Smooth muscle cell (in vitro differentiated cells): ENCODE measurements at regions not wholly inside any gene's neighbourhood (a gene's known extent, or its start where the extent isn't known, plus 50 kb on each side); places are given as distances from the start of the nearest gene placed in this dataset.

Source experiments
- DNase-seq: peaks from one replicate; lab custom pipeline; 2025; ENCODE audit not compliant: unreplicated experiment; lab: John Stamatoyannopoulos, UW
- H2AFZ ChIP-seq: fragments of 200-600 bp; sonication (generic); 2 replicates; pipeline ENCODE4 v1.6.0; 2016; ENCODE audit warnings: antibody characterized with exemption, low read depth, mild to moderate bottlenecking
- H3F3A ChIP-seq: fragments of 200-600 bp; sonication (generic); 2 replicates; pipeline ENCODE4 v1.6.0; 2017; ENCODE audit warnings: antibody characterized with exemption, low read depth
- H3K27ac ChIP-seq: fragments of 200-600 bp; sonication (generic); 2 replicates; pipeline ENCODE4 v1.5.1; 2016; ENCODE audit warnings: low read depth, mild to moderate bottlenecking
- H3K27me3 ChIP-seq: fragments of 200-600 bp; sonication (generic); 2 replicates; pipeline ENCODE4 v1.6.1; 2016; ENCODE audit warnings: low read depth, mild to moderate bottlenecking
- H3K36me3 ChIP-seq: fragments of 200-600 bp; sonication (generic); 2 replicates; pipeline ENCODE4 v1.5.1; 2016; ENCODE audit warnings: low read depth
- H3K4me1 ChIP-seq: fragments of 200-600 bp; sonication (generic); 2 replicates; pipeline ENCODE4 v1.5.1; 2016; ENCODE audit warnings: low read depth
- H3K4me2 ChIP-seq: fragments of 200-600 bp; sonication (generic); 2 replicates; pipeline ENCODE4 v1.6.0; 2016; ENCODE audit warnings: mild to moderate bottlenecking
- H3K4me3 ChIP-seq: fragments of 200-600 bp; sonication (generic); 2 replicates; pipeline ENCODE4 v1.5.1; 2016; ENCODE audit warnings: mild to moderate bottlenecking
- H3K79me2 ChIP-seq: fragments of 200-600 bp; sonication (generic); 2 replicates; pipeline ENCODE4 v1.6.0; 2016; ENCODE audit warnings: low read depth, mild to moderate bottlenecking
- H3K9ac ChIP-seq: fragments of 200-600 bp; sonication (generic); 2 replicates; pipeline ENCODE4 v1.6.0; 2016; ENCODE audit warnings: low read depth
- H3K9me3 ChIP-seq: fragments of 200-600 bp; sonication (generic); replicated peaks from 2 replicates; pipeline ENCODE4 v1.5.1; 2016; ENCODE audit warnings: low read depth
- H4K20me1 ChIP-seq: fragments of 200-600 bp; sonication (generic); 2 replicates; pipeline ENCODE4 v1.6.0; 2016; ENCODE audit warnings: low read depth
- WGBS: methylation state at CpG from one replicate; pipeline ENCODE4 v1.1.7; 2016; ENCODE audit warnings: low lambda C conversion rate; 5-methylcytosine and 5-hydroxymethylcytosine counted together
- TF ChIP-seq, protein P1 (sequence below): fragments of 200-600 bp; sonication (generic); IDR thresholded peaks from 2 replicates; pipeline ENCODE4 v1.5.1; 2017; ENCODE audit warnings: borderline replicate concordance, mild to moderate bottlenecking, antibody characterized with exemption; ENCODE audit not compliant: insufficient read depth, poor library complexity, severe bottlenecking

DNA sequence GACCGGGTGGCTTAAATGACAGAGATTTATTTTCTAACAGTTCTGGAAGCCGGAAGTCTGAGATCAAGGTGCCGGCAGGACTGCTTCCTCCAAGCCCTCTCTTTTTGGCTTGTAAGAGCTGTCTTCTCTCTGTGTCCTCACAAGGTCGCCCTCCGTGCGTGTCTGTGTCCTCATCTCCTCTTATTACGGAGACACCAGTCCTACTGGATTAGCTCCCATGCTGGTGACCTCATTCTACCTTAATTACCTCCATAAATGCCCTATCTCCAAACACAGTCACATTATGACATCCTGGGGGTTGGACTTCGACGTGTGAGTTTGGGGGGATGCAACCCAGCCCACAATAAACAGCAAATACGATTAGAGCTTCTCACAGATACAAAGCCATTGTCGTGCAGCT lies 161.5 kb downstream of the FOXL1 start:
- H3K36me3 ChIP-seq: no peaks in the 10 kb centered on the region
- no peaks in the 10 kb centered on the region for H4K20me1 ChIP-seq
- H3F3A ChIP-seq: peaks cover 10% of the 10 kb centered on the region
- H3K4me3 ChIP-seq: no peak overlapping the region
- no peaks in the 10 kb centered on the region for H3K9me3 ChIP-seq
- peaks cover 11% of the 10 kb centered on the region for H3K4me1 ChIP-seq
- no peaks in the 10 kb centered on the region for H3K79me2 ChIP-seq
- H3K9ac ChIP-seq: no peak overlapping the region
- DNase-seq: no peak
- H3K4me2 ChIP-seq: peak overlapping the region; percentile 80
- H3K27ac ChIP-seq: peak overlapping the region; percentile 94
- WGBS: 53% methylated on average over 11 of the region's 11 CpGs
- TF ChIP-seq, protein P1, sequence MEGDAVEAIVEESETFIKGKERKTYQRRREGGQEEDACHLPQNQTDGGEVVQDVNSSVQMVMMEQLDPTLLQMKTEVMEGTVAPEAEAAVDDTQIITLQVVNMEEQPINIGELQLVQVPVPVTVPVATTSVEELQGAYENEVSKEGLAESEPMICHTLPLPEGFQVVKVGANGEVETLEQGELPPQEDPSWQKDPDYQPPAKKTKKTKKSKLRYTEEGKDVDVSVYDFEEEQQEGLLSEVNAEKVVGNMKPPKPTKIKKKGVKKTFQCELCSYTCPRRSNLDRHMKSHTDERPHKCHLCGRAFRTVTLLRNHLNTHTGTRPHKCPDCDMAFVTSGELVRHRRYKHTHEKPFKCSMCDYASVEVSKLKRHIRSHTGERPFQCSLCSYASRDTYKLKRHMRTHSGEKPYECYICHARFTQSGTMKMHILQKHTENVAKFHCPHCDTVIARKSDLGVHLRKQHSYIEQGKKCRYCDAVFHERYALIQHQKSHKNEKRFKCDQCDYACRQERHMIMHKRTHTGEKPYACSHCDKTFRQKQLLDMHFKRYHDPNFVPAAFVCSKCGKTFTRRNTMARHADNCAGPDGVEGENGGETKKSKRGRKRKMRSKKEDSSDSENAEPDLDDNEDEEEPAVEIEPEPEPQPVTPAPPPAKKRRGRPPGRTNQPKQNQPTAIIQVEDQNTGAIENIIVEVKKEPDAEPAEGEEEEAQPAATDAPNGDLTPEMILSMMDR: no peak
- H3K27me3 ChIP-seq: no peaks in the 10 kb centered on the region
- no peak overlapping the region for H2AFZ ChIP-seq

DNA sequence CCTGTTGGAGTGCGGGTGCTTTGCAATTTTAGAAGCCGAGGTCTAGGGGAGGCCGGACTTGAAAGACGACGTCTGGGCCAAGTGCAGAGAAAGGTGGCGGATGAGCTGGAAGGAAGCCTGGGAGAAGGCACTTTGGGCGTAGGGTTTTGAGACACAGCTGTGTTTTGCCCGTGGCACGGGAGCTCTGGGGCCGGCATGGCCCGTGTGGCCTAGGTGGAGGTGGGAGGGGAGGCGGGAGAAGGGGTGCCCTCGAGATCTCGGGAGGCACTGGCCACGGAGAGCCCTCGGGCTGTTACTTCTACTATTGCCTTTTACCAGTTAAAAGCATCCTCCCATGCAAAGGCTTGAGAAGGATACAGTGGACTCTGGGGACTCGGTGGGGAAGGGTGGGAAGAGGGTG lies 161.9 kb downstream of the FOXL1 start:
- H3K4me2 ChIP-seq: peak overlapping the region; percentile 80
- H3K4me3 ChIP-seq: no peak overlapping the region
- no peaks in the 10 kb centered on the region for H3K36me3 ChIP-seq
- H3K79me2 ChIP-seq: no peaks in the 10 kb centered on the region
- no peaks in the 10 kb centered on the region for H4K20me1 ChIP-seq
- H3K9me3 ChIP-seq: no peaks in the 10 kb centered on the region
- DNase-seq: no peak
- peak overlapping the region; percentile 94 for H3K27ac ChIP-seq
- H3K4me1 ChIP-seq: peaks cover 7% of the 10 kb centered on the region
- TF ChIP-seq, protein P1: no peak
- no peak overlapping the region for H2AFZ ChIP-seq
- peak overlapping the region; percentile 71 for H3K9ac ChIP-seq
- 89% methylated on average over 17 of the region's 17 CpGs for WGBS
- H3F3A ChIP-seq: peaks cover 10% of the 10 kb centered on the region
- H3K27me3 ChIP-seq: no peaks in the 10 kb centered on the region

DNA sequence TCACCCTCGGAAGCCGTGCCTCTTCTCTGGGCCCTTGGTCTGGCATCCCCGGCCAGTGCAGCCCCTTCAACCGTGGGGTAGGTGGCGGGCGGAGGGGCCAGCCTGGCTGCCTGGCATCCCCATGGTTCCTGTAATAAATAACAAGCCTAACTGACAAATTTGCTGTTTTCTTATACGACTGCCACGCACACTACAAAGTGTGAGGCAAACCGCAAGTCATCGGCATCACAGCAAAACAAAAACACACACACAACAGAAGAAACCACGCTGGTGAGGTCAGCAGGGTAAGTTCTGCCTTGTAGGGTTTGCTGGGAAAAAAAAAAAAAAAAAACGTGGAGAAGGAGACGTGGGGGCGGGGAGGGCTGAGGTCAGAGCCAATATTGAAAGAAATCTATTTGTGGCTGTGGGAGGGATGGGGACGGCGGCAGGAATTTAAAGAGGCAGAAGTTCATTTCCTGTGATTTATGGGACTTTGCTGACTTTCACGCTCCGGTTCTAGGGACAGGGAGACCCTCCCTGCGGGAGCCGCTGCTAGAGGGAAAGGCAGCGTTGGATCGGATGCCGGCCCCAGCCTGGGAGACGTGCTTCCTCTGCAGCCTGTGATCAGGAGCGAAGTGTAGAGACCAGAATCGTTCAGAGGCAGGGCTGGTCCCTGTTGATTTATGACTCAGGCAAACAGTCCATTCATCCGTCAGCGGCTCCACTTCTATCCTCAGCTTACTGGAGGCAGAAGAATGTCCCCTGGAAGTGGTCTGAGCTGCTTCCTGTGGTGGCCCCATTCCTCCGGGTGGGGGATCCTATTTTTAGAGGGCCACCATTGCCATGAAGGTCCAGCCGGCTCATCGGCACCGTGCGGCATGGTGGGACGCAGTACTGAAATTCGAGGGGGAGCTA lies 162.8 kb downstream of the FOXL1 start:
- Histone ChIP-seq H3K4me3 (peak overlapping the region; percentile 32), H3K79me2 (no peaks in the 10 kb centered on the region), H3F3A (peaks cover 10% of the 10 kb centered on the region), H3K9me3 (no peaks in the 10 kb centered on the region), H3K27me3 (no peaks in the 10 kb centered on the region), H3K4me1 (peaks cover 7% of the 10 kb centered on the region), H3K4me2 (peak overlapping the region; percentile 80), H2AFZ (no peak overlapping the region), H3K36me3 (no peaks in the 10 kb centered on the region), H4K20me1 (no peaks in the 10 kb centered on the region), H3K9ac (peak overlapping the region; percentile 78), H3K27ac (peak overlapping the region; percentile 94)
- TF ChIP-seq, protein P1: no peak
- peak; percentile 20 for DNase-seq
- WGBS: 12% methylated on average over 35 of the region's 35 CpGs
